Activated CD8-positive, alpha-beta memory T cell treated with anti-CD3 and anti-CD28 coated beads for 36 hours (primary cell): ENCODE measurements at regions not wholly inside any gene's neighbourhood (a gene's known extent, or its start where the extent isn't known, plus 50 kb on each side); places are given as distances from the start of the nearest gene placed in this dataset.

Experiments used
- CTCF ChIA-PET: fragments of 350-600 bp; sonication (Branson Sonifier 250); formaldehyde crosslinking; loops from one replicate; lab custom pipeline; 2021; ENCODE audit warnings: antibody characterized with exemption; lab: Charles Lee
- POLR2A ChIA-PET: fragments of 350-600 bp; sonication (Branson Sonifier 250); formaldehyde crosslinking; loops from one replicate; lab custom pipeline; 2021; ENCODE audit warnings: antibody characterized with exemption; lab: Charles Lee

DNA sequence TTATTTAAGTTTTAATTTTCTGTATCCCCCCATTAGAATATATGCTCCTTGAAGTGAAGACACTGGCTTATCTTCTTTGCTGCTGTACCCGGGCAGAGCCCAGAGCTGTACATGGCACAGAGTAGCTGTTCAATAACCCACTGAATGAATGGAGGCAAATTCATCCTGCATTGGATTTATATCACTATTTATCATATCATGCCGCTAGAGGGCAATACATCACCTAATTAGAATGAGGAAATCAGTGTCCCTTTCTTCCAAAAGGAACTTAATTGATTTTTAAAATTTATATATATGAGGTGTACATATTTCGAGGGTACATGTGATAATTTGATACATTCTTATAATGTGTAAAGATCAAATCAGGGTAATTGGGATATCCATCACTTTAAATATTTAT lies 89.2 kb upstream of the TMEM260 start:
- ChIA-PET POLR2A (no interaction called here), CTCF (interaction anchor here (1.0 to 1.8 kb wide), 3 partner anchors 14 to 827 kb away, joined by 5 read pairs; no protein-coding TSS in a partner anchor)

DNA sequence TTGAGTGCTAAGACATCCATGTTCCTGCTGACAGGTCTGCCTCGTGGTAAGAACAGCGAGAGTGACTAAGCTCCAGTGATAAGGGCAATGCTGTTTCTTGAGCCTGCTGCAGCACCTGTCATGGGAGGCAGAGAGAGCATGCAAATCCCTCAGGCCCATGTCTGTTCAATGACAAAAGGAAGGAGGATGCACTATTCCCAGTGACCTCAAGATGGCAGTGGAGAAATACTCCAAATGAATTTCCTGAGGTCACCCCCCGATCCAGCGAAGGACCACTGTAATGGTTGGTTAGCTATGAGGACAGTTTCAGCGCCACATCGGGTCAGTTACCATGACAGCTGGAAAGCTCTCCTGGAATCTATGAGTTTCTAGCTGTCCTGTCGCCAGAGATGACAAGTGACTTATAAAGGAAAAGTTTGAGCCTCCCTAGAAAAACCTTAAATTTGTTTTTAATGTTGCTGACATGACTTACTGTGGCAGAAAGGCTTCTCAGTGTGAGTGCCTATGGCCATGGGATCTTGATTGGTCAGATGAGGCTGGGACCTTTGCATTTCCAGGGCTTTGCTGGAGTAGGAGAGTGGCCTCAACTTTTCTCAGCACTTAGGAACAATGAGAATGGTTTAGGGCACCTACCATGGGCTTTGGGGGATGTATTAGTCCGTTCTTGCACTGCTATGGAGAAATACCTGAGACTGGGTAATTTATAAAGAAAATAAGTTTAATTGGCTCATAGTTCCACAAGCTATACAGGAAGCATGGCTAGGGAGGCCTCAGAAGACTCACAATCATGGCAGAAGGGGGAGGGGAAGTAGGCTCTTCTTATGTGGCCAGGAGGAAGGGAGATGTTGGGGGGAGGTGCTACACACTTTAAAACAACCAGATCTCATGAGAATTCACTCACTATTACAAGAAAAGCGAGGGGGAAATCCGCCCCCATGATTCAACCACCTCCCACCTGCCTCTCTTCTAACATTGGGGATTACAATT lies 88.0 kb upstream of the TMEM260 start:
- ChIA-PET CTCF (interaction anchor here (0.6 to 1.8 kb wide), 6 partner anchors 11 to 826 kb away, joined by 3 to 5 read pairs (median 4); no protein-coding TSS in a partner anchor), POLR2A (no interaction called here)

DNA sequence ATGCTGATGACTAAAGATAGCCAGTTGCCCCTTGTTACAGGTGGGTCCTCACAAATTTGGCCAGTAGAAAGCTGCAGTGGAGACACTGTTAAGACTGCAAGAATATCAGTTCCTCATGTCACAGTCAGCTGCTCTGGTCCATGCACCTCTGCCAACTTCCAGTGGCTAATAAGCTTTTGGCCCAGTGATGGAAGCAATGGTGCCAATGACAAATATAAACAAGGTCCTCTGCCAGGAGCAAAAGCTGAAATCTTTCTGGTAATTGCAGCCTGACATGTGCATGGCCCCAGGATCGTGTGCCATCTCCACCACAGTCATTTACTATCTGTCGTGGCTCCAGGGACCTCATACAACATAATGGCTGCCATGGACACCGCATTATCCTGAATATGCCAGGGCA lies 85.4 kb upstream of the TMEM260 start:
- CTCF ChIA-PET, result no interaction called here
- POLR2A ChIA-PET, result no interaction called here

DNA sequence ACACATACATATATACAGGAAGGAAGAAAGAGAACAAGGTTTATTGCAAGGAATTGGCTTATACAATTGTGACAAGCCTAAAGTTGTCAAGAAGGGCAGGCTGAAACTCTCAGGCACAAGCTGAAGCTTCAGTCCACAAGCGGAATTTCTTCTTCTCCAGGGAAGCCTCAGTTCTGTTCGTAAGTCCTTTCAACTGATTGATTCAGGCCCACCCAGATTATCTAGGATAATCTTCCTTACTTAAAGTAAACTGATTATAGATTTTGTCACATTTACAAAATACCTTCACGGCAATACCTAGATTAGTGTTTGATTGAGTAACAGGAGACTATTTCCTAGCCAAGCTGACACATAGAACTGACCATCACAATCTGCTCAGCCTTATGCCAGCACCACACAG lies 81.5 kb upstream of the TMEM260 start:
- CTCF ChIA-PET, result no interaction called here
- POLR2A ChIA-PET, result no interaction called here

DNA sequence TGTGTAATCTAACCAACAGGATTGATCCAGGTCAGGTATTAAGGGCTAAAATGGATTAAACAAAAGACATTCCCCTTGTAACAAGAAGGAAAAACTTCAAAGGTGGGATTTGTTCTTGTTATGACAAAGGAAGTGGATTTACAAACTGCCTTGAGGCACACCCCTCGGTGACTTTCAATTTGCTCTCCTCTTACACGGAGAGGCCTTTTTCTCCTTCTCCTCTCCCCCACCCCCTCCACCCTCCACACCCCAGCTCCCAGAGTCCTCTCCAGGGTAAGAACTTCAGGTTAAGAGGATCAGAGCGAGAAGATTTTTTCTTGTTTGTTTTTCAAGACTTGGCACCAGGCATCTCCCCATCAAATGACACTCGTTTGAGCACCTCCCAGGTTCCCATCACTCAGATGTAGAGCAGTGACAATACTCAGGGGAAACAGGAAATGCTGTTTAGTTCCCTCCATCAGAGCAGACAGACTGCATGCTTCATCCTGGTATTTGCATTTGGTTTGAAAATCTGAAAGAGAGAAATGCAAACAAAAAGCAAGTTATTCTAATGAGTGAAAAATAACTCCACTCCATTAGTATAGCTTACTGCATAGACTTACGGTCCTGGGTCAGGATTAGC lies 77.6 kb upstream of the TMEM260 start:
- ChIA-PET POLR2A (no interaction called here), CTCF (interaction anchor here (0.5 to 1.0 kb wide), 3 partner anchors 10 to 906 kb away, joined by 3 read pairs; no protein-coding TSS in a partner anchor)

DNA sequence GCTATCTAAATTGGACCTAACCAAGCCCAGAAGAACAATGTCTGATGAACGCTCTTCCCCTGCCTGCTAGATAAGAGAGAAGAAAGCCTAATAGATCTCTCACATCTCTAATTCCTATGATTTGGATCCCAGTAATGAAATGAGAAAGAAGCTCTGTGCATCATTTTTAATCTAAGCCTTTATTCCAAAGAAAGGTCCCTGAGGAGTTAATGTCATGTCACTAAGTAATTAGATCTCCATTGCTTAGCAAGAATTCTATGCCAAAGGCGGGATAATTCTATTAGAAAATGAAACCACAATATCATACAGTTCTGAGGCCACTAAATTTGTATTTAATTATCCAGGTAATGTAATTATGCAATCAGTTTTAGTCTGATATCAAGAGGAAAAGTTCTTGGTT lies 74.2 kb upstream of the TMEM260 start:
- ChIA-PET CTCF (interaction anchor here (0.6 kb wide), 1 partner anchor 69 kb away, joined by 4 read pairs; no protein-coding TSS in a partner anchor), POLR2A (no interaction called here)

DNA sequence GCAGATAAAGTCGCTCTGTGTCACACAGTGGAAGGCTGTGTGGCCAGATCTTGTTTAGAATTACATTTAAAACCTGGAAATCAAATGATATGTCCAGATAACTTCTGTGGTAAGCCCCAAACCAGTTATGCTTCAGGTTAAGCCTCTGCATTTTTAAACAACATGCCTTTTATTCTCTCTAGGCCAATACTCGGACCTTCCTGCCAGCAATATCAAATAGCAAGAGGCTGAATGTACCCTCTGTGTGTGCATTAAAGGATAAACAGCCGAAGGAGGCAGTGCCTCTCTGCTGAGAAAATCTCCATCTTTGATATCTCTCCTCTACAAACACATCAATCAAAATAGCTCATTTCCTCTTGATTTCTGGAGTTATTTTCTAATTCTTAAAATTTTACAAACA lies 67.1 kb upstream of the TMEM260 start:
- CTCF ChIA-PET, result no interaction called here
- POLR2A ChIA-PET, result no interaction called here

DNA sequence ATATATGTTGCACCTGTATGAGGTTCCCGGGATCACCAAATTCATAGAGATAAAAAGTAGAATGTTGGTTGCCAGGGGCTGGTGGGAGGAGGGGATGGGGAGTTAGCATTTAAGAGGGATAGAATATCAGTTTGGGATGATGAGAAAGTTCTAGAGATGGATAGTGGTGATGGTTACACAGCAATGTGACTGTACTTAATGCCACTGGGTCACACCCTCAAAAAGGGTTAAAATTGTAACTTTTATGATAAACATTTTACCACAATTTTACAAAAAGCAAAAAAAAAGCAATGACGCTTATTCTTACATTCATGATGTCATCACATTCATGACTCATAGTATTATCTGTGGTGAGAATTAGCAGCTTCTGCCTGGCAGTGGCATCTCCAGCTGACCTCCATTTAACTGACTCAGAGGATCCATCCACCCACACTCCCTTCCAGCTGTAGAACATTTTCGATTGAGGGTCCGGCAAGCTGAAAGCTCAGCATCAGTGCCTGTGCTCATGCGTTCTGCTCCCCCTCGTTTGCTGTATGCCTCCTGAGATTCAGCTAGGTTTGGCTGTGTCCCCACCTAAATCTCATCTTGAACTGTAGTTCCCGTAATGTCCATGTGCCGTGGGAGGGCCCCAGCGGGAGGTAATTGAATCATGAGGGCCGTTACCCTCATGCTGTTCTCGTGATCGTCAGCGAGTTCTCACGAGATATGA lies 64.8 kb upstream of the TMEM260 start:
- ChIA-PET CTCF (no interaction called here), POLR2A (no interaction called here)

DNA sequence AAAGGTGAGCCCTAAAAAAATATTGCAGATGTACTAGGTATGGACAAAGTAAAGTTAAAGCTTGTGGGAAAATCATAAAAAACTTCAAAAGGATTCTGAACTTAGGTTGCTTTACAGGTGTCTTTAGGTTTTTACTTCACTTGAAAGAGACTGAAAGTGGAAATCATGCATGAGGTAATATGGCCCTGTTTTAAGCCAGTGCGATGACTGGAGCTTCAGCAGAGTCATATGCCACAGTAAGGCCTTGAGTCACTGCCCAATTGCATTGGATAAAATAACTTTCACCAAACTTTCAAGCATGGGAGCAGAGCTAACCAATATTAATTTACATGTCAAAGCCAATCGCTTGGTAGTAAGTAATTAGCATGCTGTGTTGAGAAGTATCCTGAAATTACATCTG lies 63.9 kb upstream of the TMEM260 start:
- CTCF ChIA-PET, result no interaction called here

DNA sequence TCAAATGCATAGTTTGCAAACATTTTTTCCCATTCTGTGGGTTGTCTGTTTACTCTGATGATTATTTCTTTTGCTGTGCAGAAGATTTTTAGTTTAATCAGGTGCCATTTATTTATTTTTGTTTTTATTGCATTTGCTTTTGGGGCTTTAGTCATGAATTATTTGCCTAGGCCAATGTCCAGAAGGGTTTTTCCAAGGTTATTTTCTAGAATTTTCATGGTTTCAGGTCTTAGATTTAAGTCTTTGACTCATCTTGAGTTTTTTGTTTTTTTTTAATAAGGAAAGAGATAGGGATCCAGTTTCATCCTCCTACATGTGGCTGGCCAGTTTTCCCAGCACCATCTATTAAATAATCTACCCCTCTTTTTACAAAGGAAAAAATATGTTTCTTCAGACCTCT lies 57.2 kb upstream of the TMEM260 start:
- POLR2A ChIA-PET, result no interaction called here
- CTCF ChIA-PET, result no interaction called here

More for the DNA sequence above, 63.9 kb upstream of the TMEM260 start:
- POLR2A ChIA-PET, result no interaction called here

DNA sequence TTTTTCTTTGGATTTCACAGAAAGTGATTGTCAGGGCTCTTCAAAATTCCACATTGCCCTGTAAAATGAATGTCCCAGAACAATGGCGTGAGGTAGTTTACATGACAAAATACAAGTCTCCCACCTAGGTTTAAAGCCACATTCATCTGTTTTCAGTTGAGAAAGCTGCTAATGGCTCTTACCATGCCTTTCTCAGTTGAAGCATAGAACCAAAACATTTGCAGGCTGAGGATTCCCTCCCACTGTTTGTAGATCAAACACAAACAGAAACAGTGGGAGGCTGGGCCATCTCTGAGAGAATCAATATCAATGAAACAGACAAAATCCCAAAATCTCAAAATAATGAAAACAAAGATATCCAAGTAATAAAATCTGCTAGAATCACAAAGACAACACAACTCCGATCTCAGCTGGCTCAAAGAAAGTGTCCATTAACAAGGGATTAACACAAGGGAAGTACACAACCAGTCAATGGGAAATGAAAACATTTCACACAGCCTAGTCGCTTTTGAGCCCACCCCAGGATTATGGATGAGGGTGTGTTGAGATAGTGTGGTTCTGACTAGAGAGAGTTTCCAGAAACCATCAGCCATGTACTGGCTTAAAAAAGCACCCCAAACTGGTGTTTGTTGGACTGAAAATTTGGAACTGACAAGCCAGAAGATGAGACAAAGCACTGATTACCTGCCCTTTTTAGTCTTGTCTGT lies 54.5 kb upstream of the TMEM260 start:
- ChIA-PET CTCF (no interaction called here), POLR2A (no interaction called here)

DNA sequence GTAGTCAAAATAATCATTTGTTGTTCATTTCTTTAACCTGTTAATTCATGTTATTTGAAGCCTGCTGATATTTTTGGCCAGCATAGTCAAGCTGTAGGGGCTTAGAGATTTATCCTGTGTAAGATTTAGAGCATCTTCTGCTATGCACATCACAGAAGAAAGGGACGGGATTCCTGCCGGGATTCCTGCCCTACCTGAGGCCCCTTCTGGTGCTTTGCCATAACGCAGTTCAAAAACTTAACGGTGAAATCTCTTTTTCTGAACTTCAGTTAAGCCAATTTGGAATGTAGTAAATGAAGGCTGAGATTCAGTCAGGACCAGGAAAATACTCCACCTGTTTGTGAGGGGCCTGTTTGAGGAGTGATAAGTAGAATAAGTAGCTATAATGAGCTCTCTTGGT lies 50.7 kb upstream of the TMEM260 start:
- POLR2A ChIA-PET, result no interaction called here
- CTCF ChIA-PET, result no interaction called here
